Natural killer cell (primary cell): ENCODE measurements at regions not wholly inside any gene's neighbourhood (a gene's known extent, or its start where the extent isn't known, plus 50 kb on each side); places are given as distances from the start of the nearest gene placed in this dataset.

Experiments used
- ATAC-seq, 3 donors: fragments of 150-1000 bp in 2 of 3; fragments of 200-7000 bp in 1 of 3; cut with Tn5 transposase; 1 replicate in 1 of 3; 2 replicates in 2 of 3; pipeline ENCODE4 v1.10.0; 2021; ENCODE audit warnings: mild to moderate bottlenecking in 2 of 3, moderate library complexity in 2 of 3
- DNase-seq, 2 donors: peaks; one replicate each; pipeline versions ENCODE4 v3.0.0 to v3.0.0-alpha.2; 2013 to 2021; ENCODE audit warnings: mixed read lengths in 1 of 2
- H3K27ac ChIP-seq: one replicate; pipeline ENCODE4 v1.5.1; 2013; ENCODE audit warnings: mild to moderate bottlenecking, low read length
- H3K27me3 ChIP-seq: one replicate; pipeline ENCODE4 v1.6.1; 2013; ENCODE audit warnings: low read length; ENCODE audit not compliant: control insufficient read depth, insufficient read depth
- H3K36me3 ChIP-seq: one replicate; pipeline ENCODE4 v1.6.1; 2013; ENCODE audit warnings: low read length; ENCODE audit not compliant: control insufficient read depth, insufficient read depth
- H3K4me1 ChIP-seq: one replicate; pipeline ENCODE4 v1.6.1; 2013; ENCODE audit warnings: low read length; ENCODE audit not compliant: control insufficient read depth, insufficient read depth
- H3K4me3 ChIP-seq: one replicate; pipeline ENCODE4 v1.5.1; 2013; ENCODE audit warnings: low read length
- H3K9me3 ChIP-seq: one replicate; pipeline ENCODE4 v1.6.1; 2013; ENCODE audit warnings: low read length; ENCODE audit not compliant: control insufficient read depth, insufficient read depth
- H3K27ac Mint-ChIP-seq, 2 donors: one replicate each; pipeline ENCODE4 v1.8.0; 2022; ENCODE audit warnings: mild to moderate bottlenecking in 2 of 2, mixed read lengths in 2 of 2, moderate library complexity in 1 of 2
- H3K27me3 Mint-ChIP-seq, 2 donors: one replicate each; pipeline ENCODE4 v1.8.0; 2022; ENCODE audit warnings: low read depth in 2 of 2, mixed read lengths in 2 of 2
- H3K36me3 Mint-ChIP-seq: one replicate; pipeline ENCODE4 v1.8.0; 2022; ENCODE audit warnings: mixed read lengths
- H3K4me1 Mint-ChIP-seq, 2 donors: one replicate each; pipeline ENCODE4 v1.8.0; 2022; ENCODE audit warnings: mixed read lengths in 2 of 2
- H3K4me3 Mint-ChIP-seq: one replicate; pipeline ENCODE4 v1.8.0; 2022; ENCODE audit warnings: mild to moderate bottlenecking, moderate library complexity, mixed read lengths
- H3K9me3 Mint-ChIP-seq, 2 donors: one replicate each; pipeline ENCODE4 v1.8.0; 2022; ENCODE audit warnings: mixed read lengths in 2 of 2
- WGBS: methylation state at CpG from one replicate; pipeline ENCODE4 v1.1.7; 2013; ENCODE audit warnings: missing lambda C conversion rate; ENCODE audit not compliant: insufficient coverage; 5-methylcytosine and 5-hydroxymethylcytosine counted together
- intact Hi-C: fragments of 100-400 bp; cut with micrococcal nuclease; formaldehyde crosslinking; loops from one replicate; pipeline ENCODE4 v1.14.2; 2022
- TF ChIP-seq, protein P1 (sequence below): fragments of 200-600 bp; IDR thresholded peaks from one replicate; pipeline ENCODE4 v1.8.0; 2022; ENCODE audit warnings: antibody characterized with exemption

DNA sequence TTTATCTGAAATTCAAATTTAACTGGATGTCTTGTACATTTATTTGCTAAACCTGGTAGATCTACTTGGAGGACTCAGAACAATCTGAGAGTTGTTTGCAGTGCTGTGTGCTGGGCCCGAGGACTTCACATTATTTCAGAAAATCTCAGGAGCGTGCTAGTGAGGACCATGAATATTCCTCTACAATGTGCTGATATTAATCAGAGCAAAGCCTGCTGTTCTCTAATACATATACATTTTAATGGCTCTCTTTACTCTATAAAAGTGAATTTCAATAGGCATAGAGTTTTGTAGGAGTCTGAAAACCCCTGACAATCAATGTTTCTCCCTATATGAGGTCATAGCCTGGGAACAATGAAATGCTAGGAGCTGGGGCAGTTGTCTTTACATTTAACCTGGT lies 144.3 kb downstream of the NEDD1 start:
- TF ChIP-seq, protein P1, sequence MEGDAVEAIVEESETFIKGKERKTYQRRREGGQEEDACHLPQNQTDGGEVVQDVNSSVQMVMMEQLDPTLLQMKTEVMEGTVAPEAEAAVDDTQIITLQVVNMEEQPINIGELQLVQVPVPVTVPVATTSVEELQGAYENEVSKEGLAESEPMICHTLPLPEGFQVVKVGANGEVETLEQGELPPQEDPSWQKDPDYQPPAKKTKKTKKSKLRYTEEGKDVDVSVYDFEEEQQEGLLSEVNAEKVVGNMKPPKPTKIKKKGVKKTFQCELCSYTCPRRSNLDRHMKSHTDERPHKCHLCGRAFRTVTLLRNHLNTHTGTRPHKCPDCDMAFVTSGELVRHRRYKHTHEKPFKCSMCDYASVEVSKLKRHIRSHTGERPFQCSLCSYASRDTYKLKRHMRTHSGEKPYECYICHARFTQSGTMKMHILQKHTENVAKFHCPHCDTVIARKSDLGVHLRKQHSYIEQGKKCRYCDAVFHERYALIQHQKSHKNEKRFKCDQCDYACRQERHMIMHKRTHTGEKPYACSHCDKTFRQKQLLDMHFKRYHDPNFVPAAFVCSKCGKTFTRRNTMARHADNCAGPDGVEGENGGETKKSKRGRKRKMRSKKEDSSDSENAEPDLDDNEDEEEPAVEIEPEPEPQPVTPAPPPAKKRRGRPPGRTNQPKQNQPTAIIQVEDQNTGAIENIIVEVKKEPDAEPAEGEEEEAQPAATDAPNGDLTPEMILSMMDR = no peak
- Histone ChIP-seq H3K4me3 (no peak overlapping the region), H3K9me3 (no peaks in the 10 kb centered on the region), H3K27me3 (no peaks in the 10 kb centered on the region), H3K36me3 (no peaks in the 10 kb centered on the region), H3K27ac (no peak overlapping the region), H3K4me1 (no peaks in the 10 kb centered on the region)
- no peaks in the 10 kb centered on the region for H3K36me3 Mint-ChIP-seq
- peaks cover 0 to 3% of the 10 kb centered on the region in 2 donors for H3K27me3 Mint-ChIP-seq
- intact Hi-C loops = no loop called here
- H3K4me3 Mint-ChIP-seq = no peak overlapping the region
- ATAC-seq (no peak), DNase-seq (no peak)
- no peaks in the 10 kb centered on the region for H3K4me1 Mint-ChIP-seq
- H3K9me3 Mint-ChIP-seq = no peaks in the 10 kb centered on the region
- 82% methylated on average over 2 of the region's 2 CpGs for WGBS
- no peak overlapping the region for H3K27ac Mint-ChIP-seq

DNA sequence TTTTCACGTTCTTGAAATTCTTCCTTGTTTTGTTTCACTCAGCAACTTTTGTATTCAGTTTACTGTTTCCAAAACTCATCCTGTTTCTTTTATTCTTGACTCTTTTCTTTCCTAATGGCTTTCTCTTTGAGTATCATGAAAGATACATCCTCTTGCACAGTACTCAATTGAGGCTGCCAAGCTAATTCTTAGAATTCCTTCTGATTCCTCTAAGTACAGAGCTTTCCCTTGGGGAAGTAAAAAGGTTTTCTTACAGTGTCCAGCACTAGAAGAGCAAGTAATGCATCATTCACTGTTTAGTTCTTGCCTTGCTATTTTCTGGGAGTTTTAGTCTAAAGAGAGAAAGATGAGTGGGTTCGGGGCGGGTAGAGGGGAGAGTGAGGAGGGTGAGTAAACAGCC lies 154.1 kb downstream of the NEDD1 start:
- Mint-ChIP-seq H3K4me3 (no peak overlapping the region), H3K27ac (no peak overlapping the region), H3K36me3 (no peaks in the 10 kb centered on the region), H3K4me1 (no peaks in the 10 kb centered on the region), H3K9me3 (peaks cover 4 to 8% of the 10 kb centered on the region in 2 donors), H3K27me3 (peaks cover 0 to 7% of the 10 kb centered on the region in 2 donors)
- TF ChIP-seq, protein P1 = no peak
- Histone ChIP-seq H3K36me3 (no peaks in the 10 kb centered on the region), H3K9me3 (no peaks in the 10 kb centered on the region), H3K27ac (no peak overlapping the region), H3K4me3 (no peak overlapping the region), H3K27me3 (no peaks in the 10 kb centered on the region), H3K4me1 (no peaks in the 10 kb centered on the region)
- DNase-seq (no peak), ATAC-seq (no peak)
- intact Hi-C loops = no loop called here
- 79% methylated on average over 3 of the region's 3 CpGs for WGBS

DNA sequence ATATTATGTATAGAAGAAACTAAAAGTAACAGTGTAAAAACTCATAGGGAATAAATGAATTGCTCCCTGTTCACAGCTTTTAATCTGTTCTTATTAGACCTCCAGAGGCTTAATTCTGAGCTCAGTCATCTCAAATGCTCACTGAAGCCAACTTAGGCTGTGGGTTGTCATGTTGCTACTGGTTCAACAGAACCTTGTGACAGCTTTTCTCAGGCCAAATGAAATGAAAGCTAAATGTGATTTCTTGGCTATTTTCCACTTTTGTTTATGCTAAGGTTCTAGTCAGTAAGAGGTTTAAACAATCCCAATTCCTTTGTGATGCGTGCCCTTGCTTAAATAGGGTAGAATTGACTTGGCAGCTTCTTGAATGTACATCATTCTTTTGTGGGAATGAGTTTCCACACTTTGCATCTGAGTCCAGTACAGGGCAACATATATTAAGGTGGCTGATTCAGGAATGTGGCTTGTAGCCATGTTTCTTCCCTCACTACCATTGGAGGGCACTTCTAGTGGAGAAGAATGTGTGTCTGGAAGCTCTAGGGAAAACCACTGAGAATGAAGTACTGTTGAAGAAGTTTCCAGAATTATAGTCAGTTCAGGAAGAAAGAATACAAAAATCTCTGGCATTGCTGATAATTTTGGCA lies 156.4 kb downstream of the NEDD1 start:
- Histone ChIP-seq H3K36me3 (no peaks in the 10 kb centered on the region), H3K27ac (no peak overlapping the region), H3K27me3 (no peaks in the 10 kb centered on the region), H3K9me3 (no peaks in the 10 kb centered on the region), H3K4me1 (no peaks in the 10 kb centered on the region), H3K4me3 (no peak overlapping the region)
- ATAC-seq (no peak), DNase-seq (no peak)
- Mint-ChIP-seq H3K9me3 (peaks cover 0 to 5% of the 10 kb centered on the region in 2 donors), H3K4me3 (no peak overlapping the region), H3K36me3 (no peaks in the 10 kb centered on the region), H3K27me3 (peaks cover 0 to 3% of the 10 kb centered on the region in 2 donors), H3K4me1 (no peaks in the 10 kb centered on the region), H3K27ac (no peak overlapping the region)
- TF ChIP-seq, protein P1 = no peak
- WGBS = 73% methylated on average over 1 of the region's 1 CpG
- intact Hi-C loops = no loop called here
